Lower leg skin (tissue), 3 donors: ENCODE measurements at regions not wholly inside any gene's neighbourhood (a gene's known extent, or its start where the extent isn't known, plus 50 kb on each side); places are given as distances from the start of the nearest gene placed in this dataset.

Experiments
- POLR2A ChIP-seq, 2 donors: fragments of 450-650 bp; IDR thresholded peaks; one replicate each; pipeline ENCODE4 v1.6.1; 2016 to 2017; ENCODE audit warnings: antibody characterized with exemption in 2 of 2, mild to moderate bottlenecking in 1 of 2, moderate library complexity in 1 of 2
- TF ChIP-seq, protein P1 (sequence below), 3 donors: fragments of 450-650 bp; IDR thresholded peaks; one replicate each; pipeline ENCODE4 v1.5.1; 2016; ENCODE audit warnings: antibody characterized with exemption in 3 of 3, mild to moderate bottlenecking in 3 of 3, moderate library complexity in 2 of 3

DNA sequence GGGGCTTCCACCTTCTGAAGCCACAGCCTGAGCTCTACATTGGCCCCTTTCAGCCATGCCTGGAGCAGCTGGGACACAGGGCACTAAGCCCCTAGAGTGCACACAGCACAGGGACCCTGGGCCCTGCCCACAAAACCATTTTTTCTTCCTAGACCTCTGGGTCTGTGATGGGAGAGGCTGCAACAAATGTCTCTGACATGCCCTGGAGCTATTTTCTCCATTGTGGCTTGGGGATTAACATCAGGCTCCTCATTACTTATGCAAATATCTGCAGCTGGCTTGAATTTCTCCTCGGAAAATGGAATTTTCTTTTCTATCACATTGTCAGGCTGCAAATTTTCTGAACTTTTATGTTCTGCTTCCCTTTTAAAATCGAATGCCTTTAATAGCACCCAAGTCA lies 795.7 kb downstream of the LTN1 start:
- TF ChIP-seq, protein P1, sequence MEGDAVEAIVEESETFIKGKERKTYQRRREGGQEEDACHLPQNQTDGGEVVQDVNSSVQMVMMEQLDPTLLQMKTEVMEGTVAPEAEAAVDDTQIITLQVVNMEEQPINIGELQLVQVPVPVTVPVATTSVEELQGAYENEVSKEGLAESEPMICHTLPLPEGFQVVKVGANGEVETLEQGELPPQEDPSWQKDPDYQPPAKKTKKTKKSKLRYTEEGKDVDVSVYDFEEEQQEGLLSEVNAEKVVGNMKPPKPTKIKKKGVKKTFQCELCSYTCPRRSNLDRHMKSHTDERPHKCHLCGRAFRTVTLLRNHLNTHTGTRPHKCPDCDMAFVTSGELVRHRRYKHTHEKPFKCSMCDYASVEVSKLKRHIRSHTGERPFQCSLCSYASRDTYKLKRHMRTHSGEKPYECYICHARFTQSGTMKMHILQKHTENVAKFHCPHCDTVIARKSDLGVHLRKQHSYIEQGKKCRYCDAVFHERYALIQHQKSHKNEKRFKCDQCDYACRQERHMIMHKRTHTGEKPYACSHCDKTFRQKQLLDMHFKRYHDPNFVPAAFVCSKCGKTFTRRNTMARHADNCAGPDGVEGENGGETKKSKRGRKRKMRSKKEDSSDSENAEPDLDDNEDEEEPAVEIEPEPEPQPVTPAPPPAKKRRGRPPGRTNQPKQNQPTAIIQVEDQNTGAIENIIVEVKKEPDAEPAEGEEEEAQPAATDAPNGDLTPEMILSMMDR (IDR thresholded peaks at IDR 0.05) = no peak
- no peak for TF ChIP-seq POLR2A (IDR thresholded peaks at IDR 0.05)
